ENCODE measurements at regions not wholly inside any gene's neighbourhood (a gene's known extent, or its start where the extent isn't known, plus 50 kb on each side); places are given as distances from the start of the nearest gene placed in this dataset.

- H3K36me3 ChIP-seq (ENCODE audit: insufficient read depth, low read length), result no peaks in the 10 kb centered on the region
- H3K4me3 ChIP-seq (ENCODE audit: low read depth, low read length), result no peak overlapping the region
- H3K27ac ChIP-seq (ENCODE audit: low read depth, low read length), result no peak overlapping the region
- H3K27me3 ChIP-seq (ENCODE audit: insufficient read depth, low read length), result no peaks in the 10 kb centered on the region
- no peak overlapping the region for H2AFZ ChIP-seq (ENCODE audit: low read length, unreplicated experiment)
- H3K79me2 ChIP-seq (ENCODE audit: control insufficient read depth, insufficient read depth, low read length, unreplicated experiment), result no peaks in the 10 kb centered on the region
- H3K4me1 ChIP-seq (ENCODE audit: control insufficient read depth, insufficient read depth, low read length, unreplicated experiment), result no peaks in the 10 kb centered on the region
Measured at GRCh38 chr2:67201521-67201920, 195.6 kb upstream of the ETAA1 start.

DNA sequence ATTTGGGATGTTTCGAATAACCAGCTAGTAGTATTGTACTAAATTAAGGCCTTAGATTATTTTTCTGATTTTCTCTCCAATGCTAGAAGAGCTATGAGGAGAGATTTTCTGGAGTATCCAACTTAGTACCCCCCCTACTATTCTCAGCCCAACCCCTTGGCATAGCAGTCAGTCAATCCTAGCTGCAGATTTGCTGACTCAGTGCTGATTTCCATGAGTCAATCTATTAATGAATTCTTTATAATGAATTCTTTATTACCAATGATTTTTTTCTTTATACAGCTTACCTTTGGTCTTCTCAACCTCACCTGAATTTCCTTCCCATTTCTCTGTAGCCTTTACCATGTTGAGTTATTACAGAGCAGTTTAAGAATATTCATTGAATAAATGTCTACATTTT, 192.8 kb upstream of the ETAA1 start:
- Histone ChIP-seq H3K4me1 (ENCODE audit: control insufficient read depth, insufficient read depth, low read length, unreplicated experiment) (no peaks in the 10 kb centered on the region), H3K4me3 (ENCODE audit: low read depth, low read length) (no peak overlapping the region), H2AFZ (ENCODE audit: low read length, unreplicated experiment) (no peak overlapping the region), H3K27me3 (ENCODE audit: insufficient read depth, low read length) (no peaks in the 10 kb centered on the region), H3K79me2 (ENCODE audit: control insufficient read depth, insufficient read depth, low read length, unreplicated experiment) (no peaks in the 10 kb centered on the region), H3K27ac (ENCODE audit: low read depth, low read length) (no peak overlapping the region), H3K36me3 (ENCODE audit: insufficient read depth, low read length) (no peaks in the 10 kb centered on the region)

DNA sequence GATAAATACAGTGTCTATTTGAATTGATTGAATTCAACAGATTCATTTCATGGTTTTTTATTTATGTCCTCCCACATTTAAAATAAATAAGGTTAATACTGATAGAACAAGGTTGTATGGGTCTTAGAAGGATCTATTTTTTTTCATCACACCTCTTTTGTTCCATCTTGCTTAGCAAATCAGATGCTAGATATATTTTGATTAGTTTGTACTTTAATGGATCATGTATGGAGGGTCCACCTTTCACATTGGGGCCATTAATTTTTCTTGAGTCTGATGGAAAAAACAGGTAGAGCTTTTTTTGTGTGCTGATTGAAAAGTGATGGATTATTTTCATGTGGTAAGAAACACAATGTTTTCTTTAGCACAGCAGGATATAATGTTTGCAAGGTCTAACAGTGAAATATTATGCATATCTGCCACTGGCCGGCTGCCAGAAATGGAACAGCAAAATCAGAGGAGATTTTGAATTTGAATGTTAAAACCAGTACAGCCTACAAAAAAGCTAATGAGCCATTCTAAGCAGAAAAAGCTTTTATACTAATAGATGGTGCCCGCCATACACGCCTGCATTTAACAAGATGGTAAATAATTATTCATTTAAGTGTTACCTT, 188.1 kb upstream of the ETAA1 start:
- no peaks in the 10 kb centered on the region for H3K36me3 ChIP-seq (ENCODE audit: insufficient read depth, low read length)
- H3K27me3 ChIP-seq (ENCODE audit: insufficient read depth, low read length), result no peaks in the 10 kb centered on the region
- H3K4me3 ChIP-seq (ENCODE audit: low read depth, low read length), result no peak overlapping the region
- H3K4me1 ChIP-seq (ENCODE audit: control insufficient read depth, insufficient read depth, low read length, unreplicated experiment), result no peaks in the 10 kb centered on the region
- no peak overlapping the region for H3K27ac ChIP-seq (ENCODE audit: low read depth, low read length)
- no peaks in the 10 kb centered on the region for H3K79me2 ChIP-seq (ENCODE audit: control insufficient read depth, insufficient read depth, low read length, unreplicated experiment)
- no peak overlapping the region for H2AFZ ChIP-seq (ENCODE audit: low read length, unreplicated experiment)

- Histone ChIP-seq H2AFZ (ENCODE audit: low read length, unreplicated experiment) (no peak overlapping the region), H3K27me3 (ENCODE audit: insufficient read depth, low read length) (no peaks in the 10 kb centered on the region), H3K79me2 (ENCODE audit: control insufficient read depth, insufficient read depth, low read length, unreplicated experiment) (no peaks in the 10 kb centered on the region), H3K27ac (ENCODE audit: low read depth, low read length) (no peak overlapping the region), H3K36me3 (ENCODE audit: insufficient read depth, low read length) (no peaks in the 10 kb centered on the region), H3K4me1 (ENCODE audit: control insufficient read depth, insufficient read depth, low read length, unreplicated experiment) (no peaks in the 10 kb centered on the region), H3K4me3 (ENCODE audit: low read depth, low read length) (no peak overlapping the region)
Measured at GRCh38 chr2:67210430-67210829, 186.7 kb upstream of the ETAA1 start.

DNA sequence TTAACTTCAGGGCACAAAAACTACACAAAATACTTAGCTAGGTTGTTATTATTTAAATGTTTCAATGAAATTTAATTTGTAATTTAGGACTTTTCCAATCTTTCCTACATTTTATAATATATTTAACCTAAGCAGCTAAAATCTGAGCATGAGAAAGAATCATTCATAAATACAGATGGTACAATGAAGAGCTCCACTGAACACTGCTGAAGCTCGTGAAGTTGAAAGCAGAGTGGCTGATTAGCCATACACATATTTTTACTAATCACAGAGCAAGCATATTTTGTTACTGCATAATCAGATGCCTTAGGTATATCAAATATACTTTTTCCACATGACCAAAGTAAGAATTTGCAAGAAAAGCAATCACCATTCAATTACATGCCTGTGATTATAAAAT, 184.9 kb upstream of the ETAA1 start:
- Histone ChIP-seq H3K4me3 (ENCODE audit: low read depth, low read length) (no peak overlapping the region), H3K27ac (ENCODE audit: low read depth, low read length) (no peak overlapping the region), H3K4me1 (ENCODE audit: control insufficient read depth, insufficient read depth, low read length, unreplicated experiment) (no peaks in the 10 kb centered on the region)

DNA sequence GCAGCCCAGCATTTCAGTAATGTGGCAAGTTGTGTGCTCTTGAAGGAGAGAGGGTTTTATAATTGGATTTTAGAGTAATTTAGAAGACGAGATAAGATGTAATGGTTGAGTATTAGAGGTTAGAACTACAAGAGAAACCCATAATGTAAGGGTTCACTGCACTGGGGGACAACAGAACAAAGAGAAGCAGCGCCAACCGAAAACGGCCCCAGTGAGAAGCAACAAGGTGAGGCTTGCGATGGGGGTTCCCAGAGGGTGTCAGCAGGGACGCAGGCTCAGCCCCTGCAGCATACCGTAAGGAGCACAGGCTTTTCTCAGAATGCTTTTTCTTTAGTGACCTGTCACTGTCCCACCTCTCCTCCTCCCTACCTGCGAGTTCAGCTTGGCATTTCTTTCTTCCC, 183.9 kb upstream of the ETAA1 start:
- no peak overlapping the region for H3K4me3 ChIP-seq (ENCODE audit: low read depth, low read length)

More for the DNA sequence above, 184.9 kb upstream of the ETAA1 start:
- Histone ChIP-seq H3K36me3 (ENCODE audit: insufficient read depth, low read length) (no peaks in the 10 kb centered on the region), H3K79me2 (ENCODE audit: control insufficient read depth, insufficient read depth, low read length, unreplicated experiment) (no peaks in the 10 kb centered on the region), H3K27me3 (ENCODE audit: insufficient read depth, low read length) (no peaks in the 10 kb centered on the region), H2AFZ (ENCODE audit: low read length, unreplicated experiment) (no peak overlapping the region)

DNA sequence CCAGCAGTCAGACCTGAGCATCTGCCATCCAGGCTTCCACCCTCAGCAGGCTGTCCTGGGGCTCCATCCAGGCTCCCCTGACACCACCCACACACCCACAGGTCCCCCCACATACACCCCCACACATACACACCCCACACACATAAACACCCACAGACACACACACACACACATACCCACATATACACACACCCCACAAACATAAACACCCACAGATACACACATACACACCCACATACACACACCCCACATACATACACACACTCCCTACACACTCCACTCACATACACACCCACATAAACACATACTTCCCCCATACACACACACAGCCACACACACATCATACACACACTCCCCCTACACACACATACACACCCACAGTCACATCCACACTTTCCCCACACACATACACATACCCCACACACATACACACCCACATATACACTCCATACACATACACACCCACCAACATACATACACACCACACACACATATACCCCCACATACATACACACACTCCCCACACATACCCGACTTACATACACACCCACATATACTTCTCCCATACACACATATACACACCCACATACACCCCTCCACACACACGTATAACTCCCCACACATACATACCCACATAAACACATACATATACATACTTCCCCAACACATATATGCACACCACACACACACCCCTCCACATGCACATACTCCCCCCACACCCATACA, 183.3 kb upstream of the ETAA1 start:
- H3K27me3 ChIP-seq (ENCODE audit: insufficient read depth, low read length), result no peaks in the 10 kb centered on the region
- H2AFZ ChIP-seq (ENCODE audit: low read length, unreplicated experiment), result no peak overlapping the region
- no peak overlapping the region for H3K4me3 ChIP-seq (ENCODE audit: low read depth, low read length)
- no peaks in the 10 kb centered on the region for H3K36me3 ChIP-seq (ENCODE audit: insufficient read depth, low read length)
- H3K27ac ChIP-seq (ENCODE audit: low read depth, low read length), result no peak overlapping the region
- no peaks in the 10 kb centered on the region for H3K4me1 ChIP-seq (ENCODE audit: control insufficient read depth, insufficient read depth, low read length, unreplicated experiment)
- H3K79me2 ChIP-seq (ENCODE audit: control insufficient read depth, insufficient read depth, low read length, unreplicated experiment), result no peaks in the 10 kb centered on the region

More for the DNA sequence above, 183.9 kb upstream of the ETAA1 start:
- Histone ChIP-seq H2AFZ (ENCODE audit: low read length, unreplicated experiment) (no peak overlapping the region), H3K27ac (ENCODE audit: low read depth, low read length) (no peak overlapping the region), H3K36me3 (ENCODE audit: insufficient read depth, low read length) (no peaks in the 10 kb centered on the region), H3K27me3 (ENCODE audit: insufficient read depth, low read length) (no peaks in the 10 kb centered on the region), H3K79me2 (ENCODE audit: control insufficient read depth, insufficient read depth, low read length, unreplicated experiment) (no peaks in the 10 kb centered on the region), H3K4me1 (ENCODE audit: control insufficient read depth, insufficient read depth, low read length, unreplicated experiment) (no peaks in the 10 kb centered on the region)

- Histone ChIP-seq H3K27ac (ENCODE audit: low read depth, low read length) (no peak overlapping the region), H3K4me1 (ENCODE audit: control insufficient read depth, insufficient read depth, low read length, unreplicated experiment) (no peaks in the 10 kb centered on the region), H3K27me3 (ENCODE audit: insufficient read depth, low read length) (no peaks in the 10 kb centered on the region), H3K36me3 (ENCODE audit: insufficient read depth, low read length) (no peaks in the 10 kb centered on the region), H3K4me3 (ENCODE audit: low read depth, low read length) (no peak overlapping the region), H2AFZ (ENCODE audit: low read length, unreplicated experiment) (no peak overlapping the region), H3K79me2 (ENCODE audit: control insufficient read depth, insufficient read depth, low read length, unreplicated experiment) (no peaks in the 10 kb centered on the region)
Measured at GRCh38 chr2:67214585-67215185, 182.4 kb upstream of the ETAA1 start.

DNA sequence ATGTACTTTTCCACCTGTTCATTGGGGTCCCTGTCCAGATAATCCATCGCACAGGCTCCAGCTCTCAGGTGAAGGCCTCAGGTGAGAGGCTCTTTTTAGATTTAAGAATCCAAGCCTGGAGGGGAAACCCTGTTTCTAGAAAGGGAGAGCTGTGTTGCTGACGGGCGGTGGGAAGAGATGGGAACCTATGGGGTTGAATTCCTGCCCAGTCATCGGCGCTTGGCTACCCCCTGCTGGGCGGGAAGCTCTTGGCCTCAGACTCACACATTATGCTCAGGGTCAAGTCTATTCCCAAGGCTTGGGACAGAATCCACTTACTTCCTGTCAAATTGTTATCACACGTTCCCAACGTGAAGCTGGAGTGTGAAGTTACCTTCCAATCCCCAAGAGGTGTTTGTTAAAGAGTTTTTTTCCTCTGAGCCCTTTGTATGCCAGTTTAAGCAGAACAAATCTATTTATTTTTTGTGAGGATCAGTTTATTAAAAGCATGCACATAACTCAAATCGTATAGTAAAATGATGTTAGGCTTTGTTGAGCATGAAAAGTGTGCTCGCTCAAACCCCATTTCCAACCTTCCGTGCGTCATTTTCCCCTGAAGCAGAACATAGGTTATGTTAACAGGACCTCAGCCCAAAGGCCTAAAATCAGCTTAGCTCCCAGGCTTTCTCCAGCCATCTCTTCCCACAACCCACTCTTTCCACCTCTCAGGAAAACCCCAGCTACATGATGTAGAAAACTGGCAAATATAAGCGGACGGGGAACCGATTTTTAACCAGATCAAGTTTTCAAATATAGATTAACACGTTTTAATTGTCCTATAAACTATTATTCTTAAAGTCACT, 181.7 kb upstream of the ETAA1 start:
- Histone ChIP-seq H3K27ac (ENCODE audit: low read depth, low read length) (no peak overlapping the region), H2AFZ (ENCODE audit: low read length, unreplicated experiment) (no peak overlapping the region), H3K36me3 (ENCODE audit: insufficient read depth, low read length) (no peaks in the 10 kb centered on the region)

DNA sequence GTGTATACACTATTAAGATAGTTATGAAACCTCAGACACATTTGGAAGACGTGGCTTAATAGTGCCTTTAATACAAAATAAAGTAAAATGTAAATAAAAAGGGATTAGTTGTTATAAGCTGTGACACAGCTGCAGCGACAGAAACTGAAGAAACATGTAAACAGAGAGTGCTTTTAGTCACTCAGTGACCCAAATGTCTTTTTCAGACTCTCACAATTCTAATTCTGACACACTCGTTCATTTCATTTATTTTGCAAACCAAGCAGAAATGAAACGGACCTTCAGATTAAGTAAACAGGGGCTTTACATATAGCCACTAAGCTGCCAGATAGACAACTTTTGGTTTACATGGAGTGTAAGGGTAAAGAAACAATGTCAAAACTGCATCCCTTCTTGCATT, 181.0 kb upstream of the ETAA1 start:
- H3K4me1 ChIP-seq (ENCODE audit: control insufficient read depth, insufficient read depth, low read length, unreplicated experiment), result no peaks in the 10 kb centered on the region
- no peak overlapping the region for H2AFZ ChIP-seq (ENCODE audit: low read length, unreplicated experiment)
- no peak overlapping the region for H3K4me3 ChIP-seq (ENCODE audit: low read depth, low read length)
- no peak overlapping the region for H3K27ac ChIP-seq (ENCODE audit: low read depth, low read length)
- no peaks in the 10 kb centered on the region for H3K27me3 ChIP-seq (ENCODE audit: insufficient read depth, low read length)
- no peaks in the 10 kb centered on the region for H3K79me2 ChIP-seq (ENCODE audit: control insufficient read depth, insufficient read depth, low read length, unreplicated experiment)
- H3K36me3 ChIP-seq (ENCODE audit: insufficient read depth, low read length), result no peaks in the 10 kb centered on the region

More for the DNA sequence above, 181.7 kb upstream of the ETAA1 start:
- no peaks in the 10 kb centered on the region for H3K4me1 ChIP-seq (ENCODE audit: control insufficient read depth, insufficient read depth, low read length, unreplicated experiment)
- no peaks in the 10 kb centered on the region for H3K79me2 ChIP-seq (ENCODE audit: control insufficient read depth, insufficient read depth, low read length, unreplicated experiment)
- H3K27me3 ChIP-seq (ENCODE audit: insufficient read depth, low read length), result no peaks in the 10 kb centered on the region
- no peak overlapping the region for H3K4me3 ChIP-seq (ENCODE audit: low read depth, low read length)

All from ACC112 (cell line).